HCT116 (cell line): ENCODE measurements at regions not wholly inside any gene's neighbourhood (a gene's known extent, or its start where the extent isn't known, plus 50 kb on each side); places are given as distances from the start of the nearest gene placed in this dataset.

Source experiments
- ATAC-seq: fragments of 200-7000 bp; cut with Tn5 transposase; 2 replicates; pipeline ENCODE4 v1.9.1; 2020; ENCODE audit warnings: mild to moderate bottlenecking, moderate library complexity
- BruUV-seq: library from RNA; stranded (reverse); fragments of 400-500 nt; replicated peaks from 2 replicates; lab custom pipeline; 2021; lab: Mats Ljungman, UMichigan
- CTCF ChIA-PET: fragments of 300-600 bp; sonication (Branson Sonifier 250); formaldehyde crosslinking; loops from one replicate; lab custom pipeline; 2021; ENCODE audit warnings: antibody characterized with exemption; lab: Charles Lee
- POLR2A ChIA-PET: fragments of 300-600, 350-600 bp; sonication (Branson Sonifier 250); formaldehyde crosslinking; loops from one replicate; lab custom pipeline; 2021; ENCODE audit warnings: antibody characterized with exemption; lab: Charles Lee
- RAD21 ChIA-PET, 2 experiments: fragments of 300-600 bp; sonication (Branson Sonifier 250); formaldehyde crosslinking; loops; one replicate each; lab custom pipeline; 2023; ENCODE audit warnings: low total read pairs in 2 of 2; ENCODE audit not compliant: uncharacterized antibody in 2 of 2, unreplicated experiment in 2 of 2, low non-redundant PET in 1 of 2; lab: Charles Lee
- DNase-seq: peaks from one replicate; pipeline ENCODE4 v3.0.0-alpha.2; 2010; ENCODE audit warnings: low read depth, low spot score
- H2AFZ ChIP-seq: fragments of 200-600 bp; shearing (Covaris generic), sonication (generic); 2 replicates; pipeline ENCODE4 v1.6.1; 2017; ENCODE audit warnings: low read depth, mixed run types, mixed read lengths, antibody characterized with exemption, low read length; ENCODE audit not compliant: poor library complexity, severe bottlenecking
- H3K27ac ChIP-seq: 2 replicates; pipeline ENCODE4 v1.5.1; 2012; ENCODE audit warnings: low read depth, low read length
- H3K27me3 ChIP-seq: fragments of 200-600 bp; sonication (generic); 2 replicates; pipeline ENCODE4 v1.6.1; 2016; ENCODE audit warnings: mixed run types, low read length, mixed read lengths; ENCODE audit not compliant: insufficient read depth
- H3K36me3 ChIP-seq, 2 experiments: fragments of 200-500 bp in 1 of 2; fragments of 200-600 bp in 1 of 2; sonication (Bioruptor generic) in 1 of 2; sonication (generic) in 1 of 2; 2 replicates each; pipeline versions ENCODE4 v1.5.1 to v1.6.1; 2014 to 2016; ENCODE audit warnings: low read length in 2 of 2, inconsistent platforms in 1 of 2, mixed read lengths in 1 of 2, mixed run types in 1 of 2; ENCODE audit not compliant: insufficient read depth in 2 of 2, control insufficient read depth in 1 of 2
- H3K4me1 ChIP-seq, 2 experiments: fragments of 200-600 bp in 1 of 2; sonication (generic) in 1 of 2; 2 replicates each; pipeline versions ENCODE4 v1.5.1 to v1.6.1; 2012 to 2017; ENCODE audit warnings: low read length in 2 of 2, inconsistent platforms in 1 of 2, mild to moderate bottlenecking in 1 of 2, mixed read lengths in 1 of 2, mixed run types in 1 of 2, moderate library complexity in 1 of 2; ENCODE audit not compliant: insufficient read depth in 2 of 2, control insufficient read depth in 1 of 2
- H3K4me2 ChIP-seq: fragments of 200-600 bp; sonication (generic); 2 replicates; pipeline ENCODE4 v1.6.1; 2017; ENCODE audit warnings: mixed run types, low read length, mixed read lengths
- H3K4me3 ChIP-seq, 2 experiments: fragments of 200-600 bp in 1 of 2; sonication (generic) in 1 of 2; replicated peaks in 1 of 2; 2 replicates each; pipeline ENCODE4 v1.5.1; 2011 to 2016; ENCODE audit warnings: low read length in 2 of 2, control low read depth in 1 of 2, low read depth in 1 of 2, mild to moderate bottlenecking in 1 of 2, mixed read lengths in 1 of 2, mixed run types in 1 of 2
- H3K79me2 ChIP-seq: fragments of 200-600 bp; sonication (generic); 2 replicates; pipeline ENCODE4 v1.6.1; 2017; ENCODE audit warnings: mild to moderate bottlenecking, mixed run types, low read length, moderate library complexity, mixed read lengths; ENCODE audit not compliant: insufficient read depth
- H3K9ac ChIP-seq: fragments of 200-600 bp; sonication (generic); 2 replicates; pipeline ENCODE4 v1.6.1; 2016; ENCODE audit warnings: low read length, mixed read lengths
- H3K9me2 ChIP-seq: fragments of 200-600 bp; sonication (generic), shearing (Covaris generic); 2 replicates; pipeline ENCODE4 v1.6.1; 2017; ENCODE audit warnings: mixed run types, mild to moderate bottlenecking, moderate library complexity; ENCODE audit not compliant: insufficient read depth
- H3K9me3 ChIP-seq, 2 experiments: fragments of 200-500 bp in 1 of 2; fragments of 200-600 bp in 1 of 2; sonication (Bioruptor generic) in 1 of 2; sonication (generic) in 1 of 2; 2 replicates each; pipeline ENCODE4 v1.6.1; 2014 to 2017; ENCODE audit warnings: low read length in 2 of 2, mixed read lengths in 2 of 2, inconsistent platforms in 1 of 2, low read depth in 1 of 2, mild to moderate bottlenecking in 1 of 2, mixed run types in 1 of 2, moderate library complexity in 1 of 2; ENCODE audit not compliant: control insufficient read depth in 1 of 2, insufficient read depth in 1 of 2
- H4K20me1 ChIP-seq: fragments of 200-600 bp; sonication (generic), shearing (Covaris generic); 2 replicates; pipeline ENCODE4 v1.6.1; 2017; ENCODE audit warnings: mixed run types, mild to moderate bottlenecking, moderate library complexity; ENCODE audit not compliant: insufficient read depth
- CBX3 ChIP-seq: IDR thresholded peaks from 2 replicates; pipeline ENCODE4 v1.6.1; 2012; ENCODE audit warnings: low read depth
- CEBPB ChIP-seq: IDR thresholded peaks from 2 replicates; pipeline ENCODE4 v1.6.1; 2012; ENCODE audit warnings: low read depth
- ELF1 ChIP-seq: IDR thresholded peaks from 2 replicates; pipeline ENCODE4 v1.6.1; 2012; ENCODE audit warnings: low read depth, borderline replicate concordance
- EZH2 ChIP-seq: fragments of 200-600 bp; sonication (generic); IDR thresholded peaks from 2 replicates; pipeline ENCODE4 v1.6.1; 2017; ENCODE audit warnings: antibody characterized with exemption, mixed run types
- EZH2phosphoT487 ChIP-seq: fragments of 200-600 bp; IDR thresholded peaks from 2 replicates; pipeline ENCODE4 v1.6.1; 2018; ENCODE audit warnings: antibody characterized with exemption, borderline replicate concordance
- JUND ChIP-seq: IDR thresholded peaks from 2 replicates; pipeline ENCODE4 v1.6.1; 2012
- POLR2AphosphoS5 ChIP-seq: IDR thresholded peaks from 2 replicates; pipeline ENCODE4 v1.6.1; 2011; ENCODE audit warnings: mild to moderate bottlenecking, low read depth, low read length, moderate library complexity
- RAD21 ChIP-seq: IDR thresholded peaks from 2 replicates; pipeline ENCODE4 v1.6.1; 2012; ENCODE audit warnings: low read depth, mild to moderate bottlenecking
- SP1 ChIP-seq: IDR thresholded peaks from 2 replicates; pipeline ENCODE4 v1.6.1; 2012; ENCODE audit warnings: low read depth
- SRF ChIP-seq: IDR thresholded peaks from 2 replicates; pipeline ENCODE4 v1.6.1; 2012; ENCODE audit warnings: low read depth
- TCF7L2 ChIP-seq: IDR thresholded peaks from 2 replicates; pipeline ENCODE4 v1.7.0; 2011; ENCODE audit warnings: borderline replicate concordance, inconsistent platforms; ENCODE audit not compliant: insufficient read depth, insufficient read length; ENCODE audit errors: extremely low read depth
- YY1 ChIP-seq: IDR thresholded peaks from 2 replicates; pipeline ENCODE4 v1.6.1; 2011; ENCODE audit warnings: low read length, low read depth, moderate library complexity, mild to moderate bottlenecking; ENCODE audit not compliant: insufficient replicate concordance; ENCODE audit errors: extremely low read depth
- ZFX ChIP-seq: fragments of 450-650 bp; IDR thresholded peaks from 2 replicates; pipeline ENCODE4 v1.6.1; 2017
- ZNF274 ChIP-seq: fragments of 200-500 bp; sonication (Bioruptor generic); IDR thresholded peaks from 2 replicates; pipeline ENCODE4 v1.6.1; 2014; ENCODE audit warnings: mild to moderate bottlenecking, low read depth, low read length, inconsistent platforms
- intact Hi-C: fragments of 100-400 bp; cut with micrococcal nuclease; formaldehyde crosslinking; loops from 2 replicates; pipeline ENCODE4 v1.10.0; 2022
- TF ChIP-seq, protein P1 (sequence below): IDR thresholded peaks from 2 replicates; pipeline ENCODE4 v1.6.1; 2012
- TF ChIP-seq, protein P2 (sequence below): IDR thresholded peaks from 2 replicates; pipeline ENCODE4 v1.6.1; 2012; ENCODE audit warnings: low read depth
- TF ChIP-seq, protein P3 (sequence below): IDR thresholded peaks from 2 replicates; pipeline ENCODE4 v1.6.1; 2012
- TF ChIP-seq, protein P4 (sequence below), 3 experiments: fragments of 200-600 bp in 1 of 3; sonication (generic) in 1 of 3; IDR thresholded peaks in 2 of 3; conservative IDR thresholded peaks in 1 of 3; 2 replicates each; pipeline ENCODE4 v1.5.1; 2012 to 2017; ENCODE audit warnings: low read depth in 2 of 3, low read length in 2 of 3, antibody characterized with exemption in 1 of 3, borderline replicate concordance in 1 of 3, control low read depth in 1 of 3, mild to moderate bottlenecking in 1 of 3, mixed read lengths in 1 of 3, mixed run types in 1 of 3, moderate library complexity in 1 of 3; ENCODE audit not compliant: insufficient read depth in 1 of 3

DNA sequence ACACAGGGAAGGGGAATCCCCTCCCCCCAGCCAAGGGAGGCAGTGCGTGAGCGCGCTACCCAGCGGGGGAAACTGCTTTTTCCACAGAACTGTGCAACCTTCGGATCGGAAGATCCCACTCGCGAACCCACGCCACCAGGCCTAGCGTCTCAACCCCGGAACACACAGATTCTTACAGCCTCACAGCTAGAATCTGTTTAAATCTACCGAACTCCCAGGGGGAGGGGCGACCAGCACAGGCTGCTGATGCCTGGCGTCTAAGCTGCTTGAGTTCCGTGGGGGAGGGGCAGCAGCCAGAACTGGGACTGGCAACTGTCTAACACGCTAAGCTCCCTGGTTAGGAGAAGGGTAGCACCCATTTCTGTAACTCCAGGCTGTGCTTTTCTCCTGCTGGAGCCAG lies 217.3 kb upstream of the TENT5A start:
- no peaks in the 10 kb centered on the region for H3K27me3 ChIP-seq
- DNase-seq = no peak
- no peaks in the 10 kb centered on the region for H3K36me3 ChIP-seq
- no peaks in the 10 kb centered on the region for H3K9me3 ChIP-seq
- ChIA-PET POLR2A (no interaction called here), CTCF (no interaction called here), RAD21 (no interaction called here)
- TF ChIP-seq SP1 (no peak), POLR2AphosphoS5 (no peak), EZH2phosphoT487 (no peak), JUND (no peak), CBX3 (no peak), TCF7L2 (no peak), SRF (no peak), EZH2 (no peak), ZFX (no peak), YY1 (no peak), ELF1 (no peak), RAD21 (no peak), CEBPB (no peak), ZNF274 (no peak)
- TF ChIP-seq, protein P1, sequence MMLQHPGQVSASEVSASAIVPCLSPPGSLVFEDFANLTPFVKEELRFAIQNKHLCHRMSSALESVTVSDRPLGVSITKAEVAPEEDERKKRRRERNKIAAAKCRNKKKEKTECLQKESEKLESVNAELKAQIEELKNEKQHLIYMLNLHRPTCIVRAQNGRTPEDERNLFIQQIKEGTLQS = no peak
- TF ChIP-seq, protein P2, sequence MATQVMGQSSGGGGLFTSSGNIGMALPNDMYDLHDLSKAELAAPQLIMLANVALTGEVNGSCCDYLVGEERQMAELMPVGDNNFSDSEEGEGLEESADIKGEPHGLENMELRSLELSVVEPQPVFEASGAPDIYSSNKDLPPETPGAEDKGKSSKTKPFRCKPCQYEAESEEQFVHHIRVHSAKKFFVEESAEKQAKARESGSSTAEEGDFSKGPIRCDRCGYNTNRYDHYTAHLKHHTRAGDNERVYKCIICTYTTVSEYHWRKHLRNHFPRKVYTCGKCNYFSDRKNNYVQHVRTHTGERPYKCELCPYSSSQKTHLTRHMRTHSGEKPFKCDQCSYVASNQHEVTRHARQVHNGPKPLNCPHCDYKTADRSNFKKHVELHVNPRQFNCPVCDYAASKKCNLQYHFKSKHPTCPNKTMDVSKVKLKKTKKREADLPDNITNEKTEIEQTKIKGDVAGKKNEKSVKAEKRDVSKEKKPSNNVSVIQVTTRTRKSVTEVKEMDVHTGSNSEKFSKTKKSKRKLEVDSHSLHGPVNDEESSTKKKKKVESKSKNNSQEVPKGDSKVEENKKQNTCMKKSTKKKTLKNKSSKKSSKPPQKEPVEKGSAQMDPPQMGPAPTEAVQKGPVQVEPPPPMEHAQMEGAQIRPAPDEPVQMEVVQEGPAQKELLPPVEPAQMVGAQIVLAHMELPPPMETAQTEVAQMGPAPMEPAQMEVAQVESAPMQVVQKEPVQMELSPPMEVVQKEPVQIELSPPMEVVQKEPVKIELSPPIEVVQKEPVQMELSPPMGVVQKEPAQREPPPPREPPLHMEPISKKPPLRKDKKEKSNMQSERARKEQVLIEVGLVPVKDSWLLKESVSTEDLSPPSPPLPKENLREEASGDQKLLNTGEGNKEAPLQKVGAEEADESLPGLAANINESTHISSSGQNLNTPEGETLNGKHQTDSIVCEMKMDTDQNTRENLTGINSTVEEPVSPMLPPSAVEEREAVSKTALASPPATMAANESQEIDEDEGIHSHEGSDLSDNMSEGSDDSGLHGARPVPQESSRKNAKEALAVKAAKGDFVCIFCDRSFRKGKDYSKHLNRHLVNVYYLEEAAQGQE = no peak
- TF ChIP-seq, protein P3, sequence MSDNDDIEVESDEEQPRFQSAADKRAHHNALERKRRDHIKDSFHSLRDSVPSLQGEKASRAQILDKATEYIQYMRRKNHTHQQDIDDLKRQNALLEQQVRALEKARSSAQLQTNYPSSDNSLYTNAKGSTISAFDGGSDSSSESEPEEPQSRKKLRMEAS = no peak
- TF ChIP-seq, protein P4, sequence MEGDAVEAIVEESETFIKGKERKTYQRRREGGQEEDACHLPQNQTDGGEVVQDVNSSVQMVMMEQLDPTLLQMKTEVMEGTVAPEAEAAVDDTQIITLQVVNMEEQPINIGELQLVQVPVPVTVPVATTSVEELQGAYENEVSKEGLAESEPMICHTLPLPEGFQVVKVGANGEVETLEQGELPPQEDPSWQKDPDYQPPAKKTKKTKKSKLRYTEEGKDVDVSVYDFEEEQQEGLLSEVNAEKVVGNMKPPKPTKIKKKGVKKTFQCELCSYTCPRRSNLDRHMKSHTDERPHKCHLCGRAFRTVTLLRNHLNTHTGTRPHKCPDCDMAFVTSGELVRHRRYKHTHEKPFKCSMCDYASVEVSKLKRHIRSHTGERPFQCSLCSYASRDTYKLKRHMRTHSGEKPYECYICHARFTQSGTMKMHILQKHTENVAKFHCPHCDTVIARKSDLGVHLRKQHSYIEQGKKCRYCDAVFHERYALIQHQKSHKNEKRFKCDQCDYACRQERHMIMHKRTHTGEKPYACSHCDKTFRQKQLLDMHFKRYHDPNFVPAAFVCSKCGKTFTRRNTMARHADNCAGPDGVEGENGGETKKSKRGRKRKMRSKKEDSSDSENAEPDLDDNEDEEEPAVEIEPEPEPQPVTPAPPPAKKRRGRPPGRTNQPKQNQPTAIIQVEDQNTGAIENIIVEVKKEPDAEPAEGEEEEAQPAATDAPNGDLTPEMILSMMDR (IDR thresholded peaks at IDR 0.05 in 2 of 3, conservative IDR thresholded peaks at IDR 0.05 in 1 of 3; ENCODE audit: borderline replicate concordance in 1 of 3, insufficient read depth in 1 of 3, low read depth in 2 of 3, low read length in 2 of 3) = no peak
- no peak overlapping the region for H2AFZ ChIP-seq
- no peaks in the 10 kb centered on the region for H3K79me2 ChIP-seq
- H4K20me1 ChIP-seq = no peaks in the 10 kb centered on the region
- intact Hi-C loops = no loop called here
- no peaks in the 10 kb centered on the region for H3K4me1 ChIP-seq
- H3K4me2 ChIP-seq = no peak overlapping the region
- no peak for ATAC-seq
- BruUV-seq = no TSS peak
- H3K9me2 ChIP-seq = no peaks in the 10 kb centered on the region
- H3K9ac ChIP-seq = no peak overlapping the region
- no peak overlapping the region for H3K27ac ChIP-seq
- H3K4me3 ChIP-seq = no peak overlapping the region
